Immature natural killer cell (primary cell): ENCODE measurements at regions not wholly inside any gene's neighbourhood (a gene's known extent, or its start where the extent isn't known, plus 50 kb on each side); places are given as distances from the start of the nearest gene placed in this dataset.

Source experiments
- DNase-seq, 3 donors: peaks; one replicate each; pipeline ENCODE4 v3.0.0; 2022; ENCODE audit warnings: mixed read lengths in 1 of 3
- H3K27ac Mint-ChIP-seq, 6 donors: one replicate each; pipeline ENCODE4 v1.8.0; 2020; ENCODE audit warnings: mixed read lengths in 6 of 6, mild to moderate bottlenecking in 5 of 6, inconsistent platforms in 4 of 6, moderate library complexity in 3 of 6
- H3K27me3 Mint-ChIP-seq, 3 donors: one replicate each; pipeline ENCODE4 v1.8.0; 2020 to 2021; ENCODE audit warnings: low read depth in 3 of 3, mild to moderate bottlenecking in 3 of 3, mixed read lengths in 3 of 3, moderate library complexity in 3 of 3, inconsistent platforms in 1 of 3
- H3K36me3 Mint-ChIP-seq, 3 donors: one replicate each; pipeline ENCODE4 v1.8.0; 2020; ENCODE audit warnings: mixed read lengths in 3 of 3, inconsistent platforms in 2 of 3, mild to moderate bottlenecking in 2 of 3
- H3K4me1 Mint-ChIP-seq, 2 donors: one replicate each; pipeline ENCODE4 v1.8.0; 2020; ENCODE audit warnings: inconsistent platforms in 2 of 2, mild to moderate bottlenecking in 2 of 2, mixed read lengths in 2 of 2, moderate library complexity in 1 of 2
- H3K4me3 Mint-ChIP-seq, 5 donors: one replicate each; pipeline ENCODE4 v1.8.0; 2020; ENCODE audit warnings: mild to moderate bottlenecking in 5 of 5, mixed read lengths in 5 of 5, inconsistent platforms in 3 of 5, moderate library complexity in 3 of 5
- H3K9me3 Mint-ChIP-seq, 6 donors: one replicate each; pipeline ENCODE4 v1.8.0; 2020; ENCODE audit warnings: mild to moderate bottlenecking in 6 of 6, mixed read lengths in 6 of 6, inconsistent platforms in 4 of 6, moderate library complexity in 3 of 6

GRCh38 chr4:3852309-3852708, 86.1 kb downstream of the ADRA2C start:
- Mint-ChIP-seq H3K36me3 (peaks cover 0 to 5% (median 0%) of the 10 kb centered on the region in 3 donors), H3K9me3 (peaks cover 1 to 15% (median 5%) of the 10 kb centered on the region in 6 donors), H3K4me1 (no peaks in the 10 kb centered on the region), H3K4me3 (no peak overlapping the region), H3K27me3 (peaks cover 15 to 28% (median 19%) of the 10 kb centered on the region in 3 donors), H3K27ac (no peak overlapping the region)
- no peak for DNase-seq

- peaks cover 0 to 5% (median 0%) of the 10 kb centered on the region in 3 donors for H3K36me3 Mint-ChIP-seq
- no peaks in the 10 kb centered on the region for H3K4me1 Mint-ChIP-seq
- peaks cover 1 to 15% (median 5%) of the 10 kb centered on the region in 6 donors for H3K9me3 Mint-ChIP-seq
- H3K27me3 Mint-ChIP-seq = peaks cover 18 to 30% (median 20%) of the 10 kb centered on the region in 3 donors
- no peak overlapping the region for H3K4me3 Mint-ChIP-seq
- DNase-seq = no peak
- no peak overlapping the region for H3K27ac Mint-ChIP-seq
Observed at GRCh38 chr4:3852711-3853110, 86.5 kb downstream of the ADRA2C start.

GRCh38 chr4:3853388-3854035, 87.3 kb downstream of the ADRA2C start:
- Mint-ChIP-seq H3K27ac (no peak overlapping the region), H3K27me3 (peaks cover 18 to 34% (median 20%) of the 10 kb centered on the region in 3 donors), H3K9me3 (peaks cover 1 to 15% (median 5%) of the 10 kb centered on the region in 6 donors), H3K36me3 (peaks cover 0 to 5% (median 0%) of the 10 kb centered on the region in 3 donors), H3K4me1 (no peaks in the 10 kb centered on the region), H3K4me3 (no peak overlapping the region)
- DNase-seq = no peak

- peaks cover 12 to 34% (median 20%) of the 10 kb centered on the region in 3 donors for H3K27me3 Mint-ChIP-seq
Observed at GRCh38 chr4:3854661-3855060, 88.5 kb downstream of the ADRA2C start.

GRCh38 chr4:3855646-3856045, 89.5 kb downstream of the ADRA2C start:
- Mint-ChIP-seq H3K4me3 (no peak overlapping the region), H3K4me1 (no peaks in the 10 kb centered on the region), H3K36me3 (no peaks in the 10 kb centered on the region), H3K27me3 (peaks cover 12 to 31% (median 20%) of the 10 kb centered on the region in 3 donors), H3K9me3 (peaks cover 0 to 2% (median 0%) of the 10 kb centered on the region in 6 donors), H3K27ac (no peak overlapping the region)
- no peak for DNase-seq

More at GRCh38 chr4:3854661-3855060, 88.5 kb downstream of the ADRA2C start:
- no peak overlapping the region for H3K4me3 Mint-ChIP-seq
- no peak overlapping the region for H3K27ac Mint-ChIP-seq
- peaks cover 0 to 12% (median 4%) of the 10 kb centered on the region in 6 donors for H3K9me3 Mint-ChIP-seq
- DNase-seq = no peak
- no peaks in the 10 kb centered on the region for H3K4me1 Mint-ChIP-seq
- H3K36me3 Mint-ChIP-seq = peaks cover 0 to 4% (median 0%) of the 10 kb centered on the region in 3 donors

GRCh38 chr4:3856604-3857204, 90.5 kb downstream of the ADRA2C start:
- H3K36me3 Mint-ChIP-seq = no peaks in the 10 kb centered on the region
- DNase-seq = no peak
- H3K27me3 Mint-ChIP-seq = peaks cover 11 to 30% (median 18%) of the 10 kb centered on the region in 3 donors
- H3K27ac Mint-ChIP-seq = no peak overlapping the region
- no peaks in the 10 kb centered on the region for H3K4me1 Mint-ChIP-seq
- H3K9me3 Mint-ChIP-seq = no peaks in the 10 kb centered on the region
- no peak overlapping the region for H3K4me3 Mint-ChIP-seq

GRCh38 chr4:3857269-3857926, 91.2 kb downstream of the ADRA2C start:
- Mint-ChIP-seq H3K27me3 (peaks cover 8 to 30% (median 18%) of the 10 kb centered on the region in 3 donors), H3K36me3 (no peaks in the 10 kb centered on the region), H3K27ac (no peak overlapping the region), H3K4me3 (no peak overlapping the region), H3K4me1 (no peaks in the 10 kb centered on the region), H3K9me3 (no peaks in the 10 kb centered on the region)
- no peak for DNase-seq

GRCh38 chr4:3858046-3858730, 92.0 kb downstream of the ADRA2C start:
- Mint-ChIP-seq H3K27ac (no peak overlapping the region), H3K27me3 (peaks cover 9 to 26% (median 20%) of the 10 kb centered on the region in 3 donors), H3K9me3 (no peaks in the 10 kb centered on the region), H3K36me3 (no peaks in the 10 kb centered on the region), H3K4me3 (no peak overlapping the region), H3K4me1 (no peaks in the 10 kb centered on the region)
- no peak for DNase-seq

- H3K27me3 Mint-ChIP-seq = peaks cover 13 to 21% (median 20%) of the 10 kb centered on the region in 3 donors
- H3K9me3 Mint-ChIP-seq = no peaks in the 10 kb centered on the region
- no peak for DNase-seq
- no peak overlapping the region for H3K4me3 Mint-ChIP-seq
- H3K4me1 Mint-ChIP-seq = no peaks in the 10 kb centered on the region
- H3K27ac Mint-ChIP-seq = no peak overlapping the region
- H3K36me3 Mint-ChIP-seq = no peaks in the 10 kb centered on the region
Observed at GRCh38 chr4:3858765-3859388, 92.7 kb downstream of the ADRA2C start.

- no peak for DNase-seq
- Mint-ChIP-seq H3K4me3 (no peak overlapping the region), H3K4me1 (no peaks in the 10 kb centered on the region), H3K27ac (no peak overlapping the region), H3K9me3 (no peaks in the 10 kb centered on the region), H3K27me3 (peaks cover 11 to 20% (median 17%) of the 10 kb centered on the region in 3 donors), H3K36me3 (no peaks in the 10 kb centered on the region)
Observed at GRCh38 chr4:3859571-3859970, 93.4 kb downstream of the ADRA2C start.

GRCh38 chr4:3860061-3860912, 94.1 kb downstream of the ADRA2C start:
- Mint-ChIP-seq H3K4me1 (no peaks in the 10 kb centered on the region), H3K27ac (no peak overlapping the region), H3K36me3 (no peaks in the 10 kb centered on the region), H3K27me3 (peaks cover 11 to 16% (median 15%) of the 10 kb centered on the region in 3 donors), H3K9me3 (no peaks in the 10 kb centered on the region), H3K4me3 (no peak overlapping the region)
- DNase-seq = no peak

GRCh38 chr4:3860913-3861636, 94.9 kb downstream of the ADRA2C start:
- Mint-ChIP-seq H3K36me3 (no peaks in the 10 kb centered on the region), H3K27ac (no peak overlapping the region), H3K4me1 (no peaks in the 10 kb centered on the region), H3K4me3 (no peak overlapping the region), H3K27me3 (peaks cover 8 to 13% (median 11%) of the 10 kb centered on the region in 3 donors), H3K9me3 (peaks cover 0 to under 1% (median 0%) of the 10 kb centered on the region in 6 donors)
- DNase-seq = no peak
